RPMI7951 (cell line): ENCODE measurements at regions not wholly inside any gene's neighbourhood (a gene's known extent, or its start where the extent isn't known, plus 50 kb on each side); places are given as distances from the start of the nearest gene placed in this dataset.
"Not testable (repeated sequence)": the region's sequence is repeated elsewhere in the genome, so short reads cannot be mapped to it uniquely, and the experiment has no call there.

ENCODE experiments used
- DNase-seq: peaks from one replicate; pipeline ENCODE4 v3.0.0-alpha.2; 2012; ENCODE audit warnings: low read depth

GRCh38 chr11:121869478-121869877, 246.5 kb downstream of the BLID start:
- DNase-seq: no peak

- DNase-seq: no peak
Observed at GRCh38 chr11:121866754-121867153, 249.3 kb downstream of the BLID start.

GRCh38 chr11:121864660-121865059, 251.4 kb downstream of the BLID start:
- peak; percentile 35 for DNase-seq

- peak; percentile 45 for DNase-seq
Observed at GRCh38 chr11:121863126-121863525, 252.9 kb downstream of the BLID start.

GRCh38 chr11:121855138-121855537, 260.9 kb downstream of the BLID start:
- not testable (repeated sequence) for DNase-seq

GRCh38 chr11:121844016-121844415, 272.0 kb downstream of the BLID start:
- DNase-seq: no peak

GRCh38 chr11:121842192-121842585, 273.8 kb downstream of the BLID start:
- DNase-seq: no peak

GRCh38 chr11:121841487-121842191, 274.4 kb downstream of the BLID start:
- DNase-seq: peak; percentile 83

GRCh38 chr11:121839781-121840180, 276.2 kb downstream of the BLID start:
- DNase-seq: peak; percentile 36

- no peak for DNase-seq
Observed at GRCh38 chr11:121838571-121838970, 277.4 kb downstream of the BLID start.

GRCh38 chr11:121833970-121834369, 282.0 kb downstream of the BLID start:
- no peak for DNase-seq

- peak; percentile 97 for DNase-seq
Observed at GRCh38 chr11:121829159-121829643, 286.8 kb downstream of the BLID start.

GRCh38 chr11:121814962-121815361, 301.1 kb downstream of the BLID start:
- peak; percentile 70 for DNase-seq

GRCh38 chr11:121814296-121814695, 301.7 kb downstream of the BLID start:
- no peak for DNase-seq

- DNase-seq: peak; percentile 85
Observed at GRCh38 chr11:121810291-121810690, 305.7 kb downstream of the BLID start.

GRCh38 chr11:121808096-121808495, 307.9 kb downstream of the BLID start:
- no peak for DNase-seq

GRCh38 chr11:121807051-121807450, 309.0 kb downstream of the BLID start:
- DNase-seq: peak; percentile 70

- peak; percentile 31 for DNase-seq
Observed at GRCh38 chr11:121802542-121802941, 313.5 kb downstream of the BLID start.

- no peak for DNase-seq
Observed at GRCh38 chr11:121801781-121802180, 314.2 kb downstream of the BLID start.

GRCh38 chr11:121801394-121801748, 314.6 kb downstream of the BLID start:
- DNase-seq: no peak

GRCh38 chr11:121800731-121801393, 315.2 kb downstream of the BLID start:
- no peak for DNase-seq

GRCh38 chr11:121800240-121800639, 315.8 kb downstream of the BLID start:
- DNase-seq: no peak

GRCh38 chr11:121797496-121797895, 318.5 kb downstream of the BLID start:
- no peak for DNase-seq
